Upper lobe of left lung (tissue), 6 donors: ENCODE measurements at regions not wholly inside any gene's neighbourhood (a gene's known extent, or its start where the extent isn't known, plus 50 kb on each side); places are given as distances from the start of the nearest gene placed in this dataset.

Experiments
- ATAC-seq, 2 donors: fragments of 200-7000 bp; cut with Tn5 transposase; one replicate each; pipeline ENCODE4 v1.9.1; 2022; ENCODE audit warnings: mild to moderate bottlenecking in 2 of 2, moderate library complexity in 2 of 2; ENCODE audit not compliant: low FRiP score in 2 of 2
- DNase-seq, 2 donors: peaks; one replicate each; pipeline ENCODE4 v3.0.0-alpha.2; 2019 to 2020
- H3K27ac ChIP-seq, 4 donors: fragments of 200-600 bp; sonication (generic); one replicate each; pipeline ENCODE4 v1.5.1; 2016 to 2019
- H3K27me3 ChIP-seq, 4 donors: fragments of 200-600 bp; sonication (generic); one replicate each; pipeline ENCODE4 v1.5.1; 2017 to 2019
- H3K36me3 ChIP-seq, 4 donors: fragments of 200-600 bp; sonication (generic); one replicate each; pipeline ENCODE4 v1.5.1; 2016 to 2019
- H3K4me1 ChIP-seq, 4 donors: fragments of 200-600 bp; sonication (generic); one replicate each; pipeline ENCODE4 v1.5.1; 2018 to 2019
- H3K4me3 ChIP-seq, 4 donors: fragments of 200-600 bp; sonication (generic); one replicate each; pipeline ENCODE4 v1.5.1; 2017 to 2019; ENCODE audit warnings: mild to moderate bottlenecking in 2 of 4, moderate library complexity in 1 of 4
- H3K9me3 ChIP-seq, 4 donors: fragments of 200-600 bp; sonication (generic); one replicate each; pipeline ENCODE4 v1.5.1; 2018 to 2019
- CTCF ChIP-seq, 6 experiments: fragments of 450-650 bp in 4 of 6; fragments of 200-600 bp in 2 of 6; sonication (generic) in 2 of 6; IDR thresholded peaks; one replicate each; pipeline ENCODE4 v1.5.1; 2016 to 2019; ENCODE audit warnings: antibody characterized with exemption in 6 of 6
- EP300 ChIP-seq, 4 donors: sonication (generic); formaldehyde crosslinking; IDR thresholded peaks; one replicate each; pipeline ENCODE4 v1.5.1; 2017; ENCODE audit warnings: antibody characterized with exemption in 4 of 4, control low read depth in 2 of 4
- POLR2A ChIP-seq, 4 donors: fragments of 450-650 bp; IDR thresholded peaks; one replicate each; pipeline ENCODE4 v1.5.1; 2016 to 2017; ENCODE audit warnings: antibody characterized with exemption in 4 of 4, mild to moderate bottlenecking in 2 of 4
- POLR2AphosphoS5 ChIP-seq, 2 donors: sonication (generic); formaldehyde crosslinking; IDR thresholded peaks; one replicate each; pipeline ENCODE4 v1.5.1; 2017; ENCODE audit warnings: antibody characterized with exemption in 2 of 2
- WGBS, 2 donors: methylation state at CpG; one replicate each; pipeline ENCODE4 v1.1.5; 2017 to 2018; 5-methylcytosine and 5-hydroxymethylcytosine counted together
- donor health status: DM: no; HTN: no; CAD: no; lungs with moderate emphysema.
- donor health status: DM: no; HTN: yes; CAD: no; lungs with severe emphysema.

GRCh38 chr2:236901956-236902355 lies 183.7 kb upstream of the COPS8 start:
- H3K4me1 ChIP-seq = peaks cover 0 to 9% (median 1%) of the 10 kb centered on the region in 4 donors
- H3K4me3 ChIP-seq = no peak overlapping the region
- H3K9me3 ChIP-seq = no peaks in the 10 kb centered on the region
- H3K27me3 ChIP-seq = no peaks in the 10 kb centered on the region
- DNase-seq = no peak
- TF ChIP-seq POLR2A (IDR thresholded peaks at IDR 0.05) = no peak
- no peak for TF ChIP-seq CTCF (IDR thresholded peaks at IDR 0.05)
- no peak for TF ChIP-seq POLR2AphosphoS5 (IDR thresholded peaks at IDR 0.05)
- no peaks in the 10 kb centered on the region for H3K36me3 ChIP-seq
- WGBS, 2 donors = 91 to 94% methylated on average over 4 of the region's 4 CpGs
- H3K27ac ChIP-seq = no peak overlapping the region
- no peak for ATAC-seq

- TF ChIP-seq POLR2AphosphoS5 (IDR thresholded peaks at IDR 0.05) (no peak), CTCF (IDR thresholded peaks at IDR 0.05) (no peak), EP300 (IDR thresholded peaks at IDR 0.05) (no peak), POLR2A (IDR thresholded peaks at IDR 0.05) (no peak)
- Histone ChIP-seq H3K27ac (no peak overlapping the region), H3K4me1 (peaks cover 0 to 15% (median 1%) of the 10 kb centered on the region in 4 donors), H3K4me3 (no peak overlapping the region), H3K27me3 (no peaks in the 10 kb centered on the region), H3K36me3 (no peaks in the 10 kb centered on the region), H3K9me3 (no peaks in the 10 kb centered on the region)
- WGBS, 2 donors = 84 to 90% methylated on average over 11 of the region's 11 CpGs
- DNase-seq (no peak), ATAC-seq (no peak)
Observed at GRCh38 chr2:236903978-236904377, 181.7 kb upstream of the COPS8 start.

GRCh38 chr2:236904389-236905263 lies 181.1 kb upstream of the COPS8 start:
- no peaks in the 10 kb centered on the region for H3K27me3 ChIP-seq
- H3K27ac ChIP-seq = no peak overlapping the region
- no peak overlapping the region for H3K4me3 ChIP-seq
- TF ChIP-seq EP300 (IDR thresholded peaks at IDR 0.05) = no peak
- no peak for TF ChIP-seq POLR2A (IDR thresholded peaks at IDR 0.05)
- TF ChIP-seq POLR2AphosphoS5 (IDR thresholded peaks at IDR 0.05) = no peak
- no peak for TF ChIP-seq CTCF (IDR thresholded peaks at IDR 0.05)
- H3K9me3 ChIP-seq = no peaks in the 10 kb centered on the region
- ATAC-seq (no peak), DNase-seq (no peak)
- H3K36me3 ChIP-seq = no peaks in the 10 kb centered on the region
- WGBS, 2 donors = 87% methylated on average over 13 of the region's 13 CpGs
- H3K4me1 ChIP-seq = peaks cover 0 to 15% (median 1%) of the 10 kb centered on the region in 4 donors

- DNase-seq = no peak
- no peaks in the 10 kb centered on the region for H3K27me3 ChIP-seq
- no peaks in the 10 kb centered on the region for H3K36me3 ChIP-seq
- no peak for TF ChIP-seq POLR2A (IDR thresholded peaks at IDR 0.05)
- no peak for TF ChIP-seq EP300 (IDR thresholded peaks at IDR 0.05)
- no peak for TF ChIP-seq POLR2AphosphoS5 (IDR thresholded peaks at IDR 0.05)
- no peak for TF ChIP-seq CTCF (IDR thresholded peaks at IDR 0.05)
- H3K4me1 ChIP-seq = peaks cover 0 to 15% (median 1%) of the 10 kb centered on the region in 4 donors
- ATAC-seq = no peak
- 69 to 74% methylated on average over 8 of the region's 8 CpGs for WGBS, 2 donors
- H3K27ac ChIP-seq = no peak overlapping the region
- H3K9me3 ChIP-seq = no peaks in the 10 kb centered on the region
- H3K4me3 ChIP-seq = no peak overlapping the region
Observed at GRCh38 chr2:236905976-236906375, 179.7 kb upstream of the COPS8 start.
